ENCODE measurements at regions not wholly inside any gene's neighbourhood (a gene's known extent, or its start where the extent isn't known, plus 50 kb on each side); places are given as distances from the start of the nearest gene placed in this dataset.

- Histone ChIP-seq H3K36me3 (ENCODE audit: insufficient read depth, low read length) (no peaks in the 10 kb centered on the region), H3K4me3 (ENCODE audit: low read depth in 1 of 2, low read length in 2 of 2) (no peak overlapping the region), H3K9ac (ENCODE audit: low read depth, low read length) (no peak overlapping the region), H2AFZ (ENCODE audit: low read depth, low read length) (no peak overlapping the region), H3K27ac (ENCODE audit: low read length) (no peak overlapping the region), H3K27me3 (ENCODE audit: insufficient read depth, low read length, poor library complexity) (no peaks in the 10 kb centered on the region), H3K79me2 (ENCODE audit: insufficient read depth, low read length) (no peaks in the 10 kb centered on the region), H3K9me3 (ENCODE audit: insufficient read depth, low read length, severe bottlenecking) (no peaks in the 10 kb centered on the region), H3K4me2 (ENCODE audit: insufficient read depth, low read length) (no peak overlapping the region), H4K20me1 (ENCODE audit: insufficient read depth, low read length) (no peaks in the 10 kb centered on the region), H3K4me1 (ENCODE audit: insufficient read depth, low read length) (no peaks in the 10 kb centered on the region)
- DNase-seq = no peak
- ATAC-seq (ENCODE audit: insufficient read depth, low read depth) = no peak
- no peak for TF ChIP-seq EZH2 (IDR thresholded peaks at IDR 0.05; ENCODE audit: borderline replicate concordance, low read depth, low read length, severe bottlenecking)
- no peak for TF ChIP-seq CTCF (IDR thresholded peaks at IDR 0.05; ENCODE audit: borderline replicate concordance, extremely low read depth, low read length, poor library complexity, severe bottlenecking)
Measured at GRCh38 chr3:127120851-127121647, 71.9 kb upstream of the PRR23E start.

GRCh38 chr3:127121885-127122284 lies 71.0 kb upstream of the PRR23E start:
- Histone ChIP-seq H3K9me3 (ENCODE audit: insufficient read depth, low read length, severe bottlenecking) (no peaks in the 10 kb centered on the region), H3K4me2 (ENCODE audit: insufficient read depth, low read length) (no peak overlapping the region), H3K27me3 (ENCODE audit: insufficient read depth, low read length, poor library complexity) (peaks cover 3% of the 10 kb centered on the region), H3K27ac (ENCODE audit: low read length) (no peak overlapping the region), H3K9ac (ENCODE audit: low read depth, low read length) (no peak overlapping the region), H3K4me1 (ENCODE audit: insufficient read depth, low read length) (no peaks in the 10 kb centered on the region), H4K20me1 (ENCODE audit: insufficient read depth, low read length) (no peaks in the 10 kb centered on the region), H3K79me2 (ENCODE audit: insufficient read depth, low read length) (no peaks in the 10 kb centered on the region), H2AFZ (ENCODE audit: low read depth, low read length) (no peak overlapping the region), H3K4me3 (ENCODE audit: low read depth in 1 of 2, low read length in 2 of 2) (no peak overlapping the region), H3K36me3 (ENCODE audit: insufficient read depth, low read length) (no peaks in the 10 kb centered on the region)
- no peak for ATAC-seq (ENCODE audit: insufficient read depth, low read depth)
- no peak for DNase-seq
- no peak for TF ChIP-seq CTCF (IDR thresholded peaks at IDR 0.05; ENCODE audit: borderline replicate concordance, extremely low read depth, low read length, poor library complexity, severe bottlenecking)
- no peak for TF ChIP-seq EZH2 (IDR thresholded peaks at IDR 0.05; ENCODE audit: borderline replicate concordance, low read depth, low read length, severe bottlenecking)

GRCh38 chr3:127123533-127123932 lies 69.4 kb upstream of the PRR23E start:
- no peak overlapping the region for H3K9ac ChIP-seq (ENCODE audit: low read depth, low read length)
- H3K79me2 ChIP-seq (ENCODE audit: insufficient read depth, low read length) = no peaks in the 10 kb centered on the region
- H3K4me1 ChIP-seq (ENCODE audit: insufficient read depth, low read length) = no peaks in the 10 kb centered on the region
- peaks cover 6% of the 10 kb centered on the region for H3K27me3 ChIP-seq (ENCODE audit: insufficient read depth, low read length, poor library complexity)
- H3K4me3 ChIP-seq (ENCODE audit: low read depth in 1 of 2, low read length in 2 of 2) = no peak overlapping the region
- ATAC-seq (ENCODE audit: insufficient read depth, low read depth) (no peak), DNase-seq (no peak)
- no peak overlapping the region for H3K4me2 ChIP-seq (ENCODE audit: insufficient read depth, low read length)
- no peaks in the 10 kb centered on the region for H3K36me3 ChIP-seq (ENCODE audit: insufficient read depth, low read length)
- H2AFZ ChIP-seq (ENCODE audit: low read depth, low read length) = no peak overlapping the region
- no peaks in the 10 kb centered on the region for H4K20me1 ChIP-seq (ENCODE audit: insufficient read depth, low read length)
- TF ChIP-seq EZH2 (IDR thresholded peaks at IDR 0.05; ENCODE audit: borderline replicate concordance, low read depth, low read length, severe bottlenecking) = no peak
- no peak for TF ChIP-seq CTCF (IDR thresholded peaks at IDR 0.05; ENCODE audit: borderline replicate concordance, extremely low read depth, low read length, poor library complexity, severe bottlenecking)
- no peak overlapping the region for H3K27ac ChIP-seq (ENCODE audit: low read length)
- no peaks in the 10 kb centered on the region for H3K9me3 ChIP-seq (ENCODE audit: insufficient read depth, low read length, severe bottlenecking)
